ENCODE measurements at regions not wholly inside any gene's neighbourhood (a gene's known extent, or its start where the extent isn't known, plus 50 kb on each side); places are given as distances from the start of the nearest gene placed in this dataset.
A peak's percentile ranks its signal among the peaks of the same experiment; 100 is the strongest.
"Not testable (repeated sequence)": the region's sequence is repeated elsewhere in the genome, so short reads cannot be mapped to it uniquely, and the experiment has no call there.

DNA sequence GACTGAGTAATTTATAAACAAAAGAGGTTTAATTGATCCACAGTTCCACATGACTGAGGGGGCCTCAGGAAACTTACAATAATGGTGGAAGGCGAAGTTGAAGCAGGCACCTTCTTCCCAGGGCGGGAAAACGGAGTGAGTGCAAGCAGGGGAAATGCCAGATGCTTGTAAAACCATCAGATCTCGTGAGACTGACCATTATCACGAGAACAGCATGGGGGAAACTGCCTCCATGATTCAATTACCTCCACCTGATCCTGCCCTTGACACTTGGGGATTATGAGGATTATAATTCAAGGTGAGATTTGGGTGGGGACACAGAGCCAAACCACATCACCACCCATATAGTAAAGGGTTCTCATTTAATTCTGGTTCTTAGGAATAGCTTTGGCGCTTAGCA, 219.5 kb upstream of the ATP5MC3 start:
- DNase-seq: no peak

- no peak for DNase-seq
Observed at GRCh38 chr2:175399326-175399725, 217.8 kb upstream of the ATP5MC3 start.

GRCh38 chr2:175398848-175399247, 217.3 kb upstream of the ATP5MC3 start:
- no peak for DNase-seq

DNA sequence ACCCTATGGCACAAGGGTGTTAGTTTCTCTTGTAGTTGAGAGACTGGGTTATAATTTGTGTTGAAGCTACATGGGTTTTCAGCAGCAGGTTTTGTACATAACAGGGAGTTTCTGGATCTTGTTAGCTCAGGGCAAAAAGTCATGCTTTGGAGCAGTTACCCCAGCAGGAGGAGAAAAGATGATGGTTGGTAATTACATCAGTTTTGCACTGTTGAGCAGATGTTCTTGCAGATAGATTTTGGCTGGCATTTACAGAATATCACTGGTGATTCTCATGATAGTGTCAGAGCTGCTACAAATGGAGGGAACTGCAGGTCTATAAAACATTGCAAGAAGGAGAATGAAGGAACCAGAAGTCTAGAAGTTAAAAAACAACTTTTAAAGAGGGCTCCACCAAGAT, 215.2 kb upstream of the ATP5MC3 start:
- no peak for DNase-seq

DNA sequence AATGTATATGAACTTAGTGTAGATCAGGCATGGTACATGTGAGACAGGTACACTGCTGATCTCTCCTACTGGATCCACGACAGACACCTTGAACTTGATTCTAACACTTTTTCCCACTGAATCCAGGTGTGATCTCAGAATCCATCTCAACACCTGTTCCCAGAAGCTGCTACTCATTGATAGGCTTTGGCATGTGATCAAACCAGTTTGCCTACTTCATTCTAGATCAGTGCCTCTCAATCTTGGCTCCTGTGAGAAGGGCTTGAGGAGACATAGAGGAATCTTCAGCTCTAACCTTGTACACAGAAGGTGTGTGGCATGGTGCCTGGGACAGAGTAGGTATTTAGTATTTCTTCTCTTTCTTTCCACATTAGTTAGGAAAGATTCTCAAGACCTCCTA, 212.3 kb upstream of the ATP5MC3 start:
- no peak for DNase-seq

- no peak for DNase-seq
Observed at GRCh38 chr2:175383286-175383685, 201.8 kb upstream of the ATP5MC3 start.

GRCh38 chr2:175373729-175374128, 192.2 kb upstream of the ATP5MC3 start:
- no peak for DNase-seq

DNA sequence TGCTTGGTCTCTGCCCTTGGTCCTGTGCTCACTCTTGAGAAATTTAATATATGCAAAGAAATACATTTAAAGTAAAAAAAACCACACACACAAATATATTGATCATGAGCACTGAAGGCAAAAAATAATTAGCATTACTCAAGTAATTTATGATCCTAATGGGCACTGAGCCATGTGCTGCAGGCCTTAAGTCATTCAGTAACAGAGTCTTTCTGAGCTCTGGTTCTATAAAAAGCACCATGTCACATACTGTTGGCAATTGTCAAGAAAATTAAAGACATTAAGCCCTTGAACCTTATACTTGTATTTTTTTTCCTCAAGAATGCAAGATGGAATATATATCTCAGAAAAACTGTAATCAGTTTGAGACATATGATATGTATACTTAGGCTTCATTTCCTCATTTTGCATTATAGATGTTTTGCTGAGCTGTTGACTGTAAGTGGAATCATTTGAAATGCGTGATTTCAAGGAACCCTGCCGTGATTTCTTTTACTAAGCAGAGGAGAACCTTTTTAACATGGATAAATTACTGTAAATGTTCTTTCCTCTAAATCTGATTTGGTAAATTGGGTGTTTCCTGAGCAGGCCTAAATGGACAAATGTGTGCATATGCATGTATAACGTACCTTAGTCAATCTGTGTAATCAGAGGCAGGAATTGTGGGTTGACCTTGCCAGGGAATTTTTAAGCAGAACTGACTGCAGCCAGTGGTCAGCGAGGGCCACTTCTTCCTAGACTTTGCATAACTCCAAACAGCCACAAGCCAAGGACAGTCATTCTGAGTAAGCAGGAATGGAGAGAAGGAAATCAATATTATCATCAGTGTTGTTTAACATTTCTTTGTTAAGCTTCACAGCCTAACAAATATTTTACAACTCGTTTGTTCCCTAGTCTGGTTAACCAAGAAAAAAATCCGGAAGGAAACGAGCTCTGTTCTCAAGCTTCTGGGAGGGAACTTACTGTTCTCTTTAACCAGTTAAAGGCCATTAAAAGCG, 191.5 kb upstream of the ATP5MC3 start:
- no peak for DNase-seq

- no peak for DNase-seq
Observed at GRCh38 chr2:175371378-175371777, 189.9 kb upstream of the ATP5MC3 start.

DNA sequence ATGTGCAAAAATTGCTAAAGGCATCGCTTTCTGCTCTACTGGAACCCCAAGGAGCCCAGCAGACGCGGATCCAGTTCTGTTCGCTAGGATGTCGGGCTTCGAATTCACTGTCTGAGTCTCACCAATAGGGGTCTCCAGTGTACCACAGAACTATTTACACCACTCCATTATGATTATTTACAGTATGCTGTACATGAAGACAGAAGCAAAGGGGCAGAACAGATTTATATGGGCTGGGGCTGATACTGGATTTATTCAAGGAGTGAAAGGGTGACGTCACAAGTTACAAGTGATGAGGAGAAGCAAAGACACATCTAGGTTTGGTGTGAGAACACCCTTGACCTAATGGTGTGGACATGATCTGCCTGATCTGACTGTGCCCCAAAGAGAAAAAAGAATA, 185.3 kb upstream of the ATP5MC3 start:
- DNase-seq: peak; percentile 44

DNA sequence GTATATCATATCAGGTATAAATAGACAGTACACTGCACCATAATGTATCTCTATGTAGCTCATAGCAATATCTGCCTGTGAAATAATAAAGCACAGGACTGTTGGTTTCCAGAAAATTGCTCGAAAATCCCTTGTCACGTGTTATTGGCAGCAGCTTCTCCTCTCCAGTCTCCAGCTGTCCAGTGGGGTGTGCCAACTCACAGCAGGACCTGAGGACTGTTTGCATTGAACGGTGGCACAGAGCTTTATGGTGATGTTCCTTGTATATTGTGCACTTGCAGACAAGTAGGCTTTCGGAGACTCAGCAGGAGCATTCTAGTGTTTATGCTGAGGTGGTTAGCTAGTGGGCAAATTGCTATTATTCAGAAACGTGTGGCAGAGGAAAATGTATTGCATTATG, 182.2 kb upstream of the ATP5MC3 start:
- no peak for DNase-seq

DNA sequence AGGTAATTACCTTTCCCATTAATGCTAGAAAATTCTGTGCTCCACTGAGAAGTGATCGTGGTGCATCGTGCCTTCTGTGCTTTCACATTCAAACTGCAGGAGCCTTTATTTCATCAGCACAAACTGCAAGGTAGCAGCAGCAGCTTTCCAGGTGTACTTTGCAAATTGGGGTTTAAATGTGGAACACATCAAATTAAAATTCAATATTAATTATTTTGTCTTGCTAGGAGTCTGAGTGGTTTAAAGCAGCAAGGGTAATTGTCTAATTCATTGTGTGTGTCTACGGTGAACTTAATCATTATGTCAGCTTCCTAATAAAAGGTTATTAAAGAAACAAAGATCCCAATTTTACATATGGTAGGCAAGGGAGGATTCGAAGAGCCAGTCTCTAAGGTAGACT, 180.8 kb upstream of the ATP5MC3 start:
- no peak for DNase-seq

- DNase-seq: no peak
Observed at GRCh38 chr2:175359710-175360109, 178.2 kb upstream of the ATP5MC3 start.

- no peak for DNase-seq
Observed at GRCh38 chr2:175356901-175357300, 175.4 kb upstream of the ATP5MC3 start.

GRCh38 chr2:175355246-175355645, 173.7 kb upstream of the ATP5MC3 start:
- no peak for DNase-seq

- DNase-seq: no peak
Observed at GRCh38 chr2:175353275-175353674, 171.8 kb upstream of the ATP5MC3 start.

- DNase-seq: no peak
Observed at GRCh38 chr2:175351512-175351911, 170.0 kb upstream of the ATP5MC3 start.

DNA sequence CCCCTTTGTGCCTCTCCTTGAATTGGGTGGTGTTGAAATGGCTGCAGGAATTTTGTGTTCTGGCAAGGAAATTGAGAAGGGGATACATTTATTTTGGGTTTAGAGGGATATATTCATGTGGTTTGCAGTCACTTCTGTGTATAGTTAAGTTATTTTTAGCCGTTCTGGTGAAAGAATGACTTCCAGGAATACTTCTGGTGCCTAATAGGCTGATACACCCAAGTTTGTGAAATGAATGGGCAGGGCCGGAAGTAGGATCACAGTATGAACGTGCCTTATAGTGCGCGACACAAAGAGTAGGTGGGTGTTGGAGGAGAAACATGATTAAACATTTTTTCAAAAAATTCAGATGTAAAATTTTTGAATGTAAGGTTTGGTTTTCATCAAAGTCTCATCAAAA, 168.6 kb upstream of the ATP5MC3 start:
- no peak for DNase-seq

GRCh38 chr2:175342085-175342484, 160.6 kb upstream of the ATP5MC3 start:
- DNase-seq: no peak

DNA sequence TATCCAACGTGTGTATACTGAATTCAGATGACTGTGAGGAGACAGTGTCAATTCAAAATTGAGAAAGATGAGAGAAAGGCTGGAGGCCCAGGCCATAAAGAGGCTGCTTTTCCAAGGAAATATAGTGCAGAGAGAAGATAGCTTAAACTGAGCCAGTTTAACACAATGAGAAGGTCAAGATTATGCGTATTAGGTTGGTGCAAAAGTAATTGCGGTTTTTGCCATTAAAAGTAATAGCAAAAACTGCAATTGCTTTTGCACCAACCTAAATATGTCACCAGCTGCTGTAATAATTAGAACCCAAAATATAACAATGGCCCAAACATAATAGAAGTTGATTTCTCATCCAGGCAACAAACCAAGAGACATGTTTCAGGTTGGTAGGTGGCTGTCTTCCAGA, 148.7 kb upstream of the ATP5MC3 start:
- no peak for DNase-seq

DNA sequence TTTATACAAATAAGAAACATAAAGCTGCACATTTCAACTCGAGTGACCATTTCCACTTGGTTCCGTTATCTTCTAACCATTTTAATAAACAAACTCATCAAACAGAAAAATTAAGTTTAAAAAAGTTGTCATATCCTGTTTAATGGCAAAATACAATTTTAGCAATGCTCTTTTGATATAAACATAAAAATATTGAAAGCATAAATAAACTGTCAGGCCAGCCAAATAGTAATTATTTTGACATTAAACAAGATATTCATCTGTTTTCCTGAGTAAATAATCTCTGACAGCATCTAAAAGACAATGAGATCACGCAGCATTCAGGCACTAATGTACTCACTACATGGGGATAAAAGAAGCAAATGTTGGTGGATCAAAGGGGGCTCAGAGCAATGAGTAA, 145.3 kb upstream of the ATP5MC3 start:
- DNase-seq: no peak

DNA sequence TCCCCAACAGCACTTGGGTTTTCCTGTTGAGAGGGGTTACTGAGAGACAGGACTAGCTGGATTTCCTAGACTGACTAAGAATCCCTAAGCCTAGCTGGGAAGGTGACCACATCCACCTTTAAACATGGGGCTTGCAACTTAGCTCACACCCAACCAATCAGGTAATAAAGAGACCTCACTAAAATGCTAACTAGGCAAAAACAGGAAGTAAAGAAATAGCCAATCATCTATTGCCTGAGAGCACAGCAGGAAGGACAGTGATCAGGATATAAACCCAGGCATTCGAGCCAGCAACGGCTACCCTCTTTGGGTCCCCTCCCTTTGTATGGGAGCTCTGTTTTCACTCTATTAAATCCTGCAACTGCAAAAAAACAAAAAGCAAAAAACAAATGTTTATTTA, 144.7 kb upstream of the ATP5MC3 start:
- not testable (repeated sequence) for DNase-seq

- no peak for DNase-seq
Observed at GRCh38 chr2:175323162-175323561, 141.7 kb upstream of the ATP5MC3 start.

DNA sequence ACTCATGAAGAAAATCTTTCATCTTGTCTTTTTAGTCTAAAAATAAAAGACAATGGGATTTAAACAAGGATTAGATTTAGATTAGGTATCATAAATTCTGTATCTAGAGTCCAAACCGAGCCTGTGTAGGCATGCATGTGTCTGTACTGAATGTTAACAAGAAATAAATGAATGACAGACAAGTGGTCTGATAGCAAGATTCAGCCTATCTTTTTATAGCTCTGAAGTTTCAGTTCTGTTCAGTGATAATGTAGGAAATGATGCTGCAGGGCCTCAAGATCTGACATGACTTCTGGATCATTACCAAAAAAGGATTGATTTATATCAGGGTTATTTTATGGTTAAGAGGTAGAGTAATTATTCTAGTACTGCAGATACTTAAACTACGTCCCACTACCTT, 137.0 kb upstream of the ATP5MC3 start:
- DNase-seq: no peak

GRCh38 chr2:175317751-175318150, 136.2 kb upstream of the ATP5MC3 start:
- no peak for DNase-seq

Data from SIG-M5 (cell line).